ENCODE measurements at regions not wholly inside any gene's neighbourhood (a gene's known extent, or its start where the extent isn't known, plus 50 kb on each side); places are given as distances from the start of the nearest gene placed in this dataset.
"Not testable (repeated sequence)": the region's sequence is repeated elsewhere in the genome, so short reads cannot be mapped to it uniquely, and the experiment has no call there.

DNA sequence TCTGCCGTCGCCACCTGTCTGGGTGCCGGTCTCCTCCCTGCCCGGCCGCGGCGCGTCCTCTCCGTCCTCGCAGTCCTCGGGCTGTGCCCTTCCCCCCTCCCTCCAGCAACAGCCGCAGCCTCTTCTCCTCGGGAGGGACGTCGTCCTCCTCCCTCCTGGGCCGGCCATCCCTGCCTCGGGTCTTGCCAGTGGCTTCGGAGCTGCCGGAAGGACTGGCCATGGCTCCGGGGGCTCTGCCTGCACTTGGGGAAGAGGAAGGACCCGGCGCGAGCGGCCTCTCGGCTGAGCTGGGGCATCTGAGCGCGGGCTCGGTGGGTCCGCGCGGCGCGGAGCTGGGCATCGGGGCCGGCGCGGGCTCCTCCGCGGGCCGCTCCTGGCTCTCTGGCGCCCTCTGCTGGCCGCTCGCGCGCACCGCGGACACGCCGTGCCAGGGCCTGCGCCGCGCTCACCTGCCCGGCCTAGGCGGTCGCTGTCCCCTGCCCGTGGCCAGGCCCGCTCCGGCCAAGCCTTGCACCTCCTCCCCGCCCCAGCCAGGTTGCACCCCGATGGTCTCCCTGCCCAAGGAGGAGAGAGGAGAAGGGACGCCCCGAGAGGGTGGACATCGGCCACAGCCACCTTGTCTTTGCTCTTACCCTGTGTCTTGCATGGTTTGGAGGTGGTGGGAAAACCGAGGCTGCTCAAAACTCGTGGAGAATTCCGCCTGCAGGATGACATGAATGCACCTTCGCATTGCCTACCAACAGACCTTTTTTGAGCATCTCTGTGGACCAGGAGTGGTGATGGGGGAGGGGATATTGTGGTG lies 83.9 kb upstream of the FRG2C start:
- 5 to 50% methylated on average over 1 to 32 of the region's 67 CpGs for WGBS, 2 donors
- H3K9me3 ChIP-seq; H3K27ac ChIP-seq; intact Hi-C loops (cut with DNase I); DNase-seq; H3K36me3 ChIP-seq: not testable (repeated sequence)
- Histone ChIP-seq H3K27me3 (peaks cover 0 to 54% (median 0%) of the 10 kb centered on the region in 4 donors), H3K4me3 (peak overlapping the region; percentile 15 to 73 (median 50)), H3K4me1 (peaks cover 7 to 15% (median 8%) of the 10 kb centered on the region in 3 donors)
- TF ChIP-seq, protein P1, sequence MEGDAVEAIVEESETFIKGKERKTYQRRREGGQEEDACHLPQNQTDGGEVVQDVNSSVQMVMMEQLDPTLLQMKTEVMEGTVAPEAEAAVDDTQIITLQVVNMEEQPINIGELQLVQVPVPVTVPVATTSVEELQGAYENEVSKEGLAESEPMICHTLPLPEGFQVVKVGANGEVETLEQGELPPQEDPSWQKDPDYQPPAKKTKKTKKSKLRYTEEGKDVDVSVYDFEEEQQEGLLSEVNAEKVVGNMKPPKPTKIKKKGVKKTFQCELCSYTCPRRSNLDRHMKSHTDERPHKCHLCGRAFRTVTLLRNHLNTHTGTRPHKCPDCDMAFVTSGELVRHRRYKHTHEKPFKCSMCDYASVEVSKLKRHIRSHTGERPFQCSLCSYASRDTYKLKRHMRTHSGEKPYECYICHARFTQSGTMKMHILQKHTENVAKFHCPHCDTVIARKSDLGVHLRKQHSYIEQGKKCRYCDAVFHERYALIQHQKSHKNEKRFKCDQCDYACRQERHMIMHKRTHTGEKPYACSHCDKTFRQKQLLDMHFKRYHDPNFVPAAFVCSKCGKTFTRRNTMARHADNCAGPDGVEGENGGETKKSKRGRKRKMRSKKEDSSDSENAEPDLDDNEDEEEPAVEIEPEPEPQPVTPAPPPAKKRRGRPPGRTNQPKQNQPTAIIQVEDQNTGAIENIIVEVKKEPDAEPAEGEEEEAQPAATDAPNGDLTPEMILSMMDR (IDR thresholded peaks at IDR 0.05): peak; percentile 33 to 82 (median 68)

DNA sequence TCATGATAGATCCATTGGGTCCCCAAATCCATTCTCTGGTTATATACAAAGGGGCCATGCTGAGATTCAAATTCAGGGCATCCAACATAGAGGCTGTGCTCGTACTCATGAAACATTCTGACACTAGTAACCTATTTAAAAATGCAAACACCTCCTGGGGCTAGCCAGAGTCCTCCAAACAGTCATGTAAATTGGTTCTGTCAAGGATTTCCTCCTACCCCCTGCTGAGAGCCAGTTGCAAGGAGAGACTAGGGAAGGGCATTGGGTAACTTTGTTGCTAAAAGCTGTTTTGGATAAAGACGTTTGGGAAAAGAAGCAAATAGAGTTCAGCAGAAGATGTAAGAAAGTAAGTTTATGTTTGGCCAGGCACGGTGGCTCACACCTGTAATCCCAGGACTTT lies 81.6 kb upstream of the FRG2C start:
- H3K27ac ChIP-seq; intact Hi-C loops (cut with DNase I); DNase-seq; H3K36me3 ChIP-seq; H3K9me3 ChIP-seq; H3K4me3 ChIP-seq: not testable (repeated sequence)
- WGBS, 2 donors: 67 to 69% methylated on average over 2 to 3 of the region's 3 CpGs
- Histone ChIP-seq H3K4me1 (peaks cover 7 to 15% (median 8%) of the 10 kb centered on the region in 3 donors), H3K27me3 (peaks cover 0 to 54% (median 0%) of the 10 kb centered on the region in 4 donors)

- DNase-seq: not testable (repeated sequence)
- peaks cover 0 to 54% (median 0%) of the 10 kb centered on the region in 4 donors for H3K27me3 ChIP-seq
Measured at GRCh38 chr3:75583116-75583515, 81.0 kb upstream of the FRG2C start.

DNA sequence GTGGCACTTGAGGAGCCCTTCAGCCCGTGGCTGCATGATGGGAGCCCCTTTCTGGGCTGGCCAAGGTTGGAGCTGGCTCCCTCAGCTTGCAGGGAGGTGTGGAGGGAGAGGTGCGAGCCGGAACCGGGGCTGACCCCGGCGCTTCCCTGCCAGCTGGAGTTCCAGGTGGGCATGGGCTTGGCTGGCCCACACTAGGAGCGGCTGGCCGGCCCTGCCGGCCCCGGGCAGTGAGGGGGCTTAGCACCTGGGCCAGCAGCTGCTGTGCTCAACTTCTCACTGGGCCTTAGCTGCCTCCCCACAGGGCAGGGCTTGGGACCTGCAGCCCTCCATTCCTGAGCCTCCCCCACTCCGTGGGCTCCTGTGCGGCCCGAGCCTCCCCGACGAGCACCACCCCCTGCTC lies 76.4 kb upstream of the FRG2C start:
- DNase-seq; intact Hi-C loops (cut with DNase I); H3K9me3 ChIP-seq; H3K36me3 ChIP-seq; H3K4me1 ChIP-seq; H3K27ac ChIP-seq; H3K4me3 ChIP-seq: not testable (repeated sequence)
- 68% methylated on average over 5 of the region's 15 CpGs; no CpG with 5 or more reads in 1 of the 2 donors for WGBS, 2 donors
- H3K27me3 ChIP-seq: peaks cover 0 to 13% (median 0%) of the 10 kb centered on the region in 4 donors

More at GRCh38 chr3:75583116-75583515, 81.0 kb upstream of the FRG2C start:
- peaks cover 7 to 15% (median 8%) of the 10 kb centered on the region in 3 donors for H3K4me1 ChIP-seq
- 24 to 28% methylated on average over 10 of the region's 10 CpGs for WGBS, 2 donors
- intact Hi-C loops (cut with DNase I); H3K36me3 ChIP-seq; H3K9me3 ChIP-seq; H3K27ac ChIP-seq; H3K4me3 ChIP-seq: not testable (repeated sequence)

GRCh38 chr3:75590382-75590781 lies 73.7 kb upstream of the FRG2C start:
- H3K4me1 ChIP-seq; H3K9me3 ChIP-seq; DNase-seq; H3K27ac ChIP-seq; H3K27me3 ChIP-seq; H3K4me3 ChIP-seq; H3K36me3 ChIP-seq; intact Hi-C loops (cut with DNase I): not testable (repeated sequence)
- 68% methylated on average over 8 of the region's 16 CpGs; no CpG with 5 or more reads in 1 of the 2 donors for WGBS, 2 donors

DNA sequence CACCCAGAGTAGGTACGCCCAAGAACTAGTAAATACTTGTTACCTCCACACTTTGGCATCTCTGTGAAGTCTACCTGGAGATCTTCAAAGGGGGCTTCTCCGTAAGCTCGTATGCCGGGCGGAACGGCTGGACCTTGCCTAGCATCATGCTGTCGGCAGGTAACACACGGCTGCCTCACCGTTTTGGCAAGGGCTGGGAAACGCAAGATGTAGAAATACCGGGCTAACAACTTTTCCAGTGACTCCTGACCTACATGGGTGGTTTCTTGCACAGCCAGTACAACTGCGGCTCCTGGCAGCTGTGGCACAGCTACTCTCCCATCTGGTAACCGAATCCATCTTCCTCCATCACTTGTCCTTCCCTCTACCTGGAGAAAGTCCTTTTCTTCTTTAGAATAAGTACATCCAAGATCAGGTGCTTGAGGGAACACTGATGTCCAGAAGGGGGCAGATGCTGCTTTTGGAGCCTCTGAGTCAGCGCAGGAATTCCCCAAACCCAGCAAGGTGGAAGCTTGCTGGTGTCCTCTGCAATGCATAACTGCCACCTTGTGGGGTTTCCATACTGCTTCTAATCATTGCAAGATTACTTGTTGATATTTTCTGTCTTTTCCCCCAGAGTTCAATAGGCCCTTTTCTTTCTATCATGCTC lies 59.7 kb upstream of the FRG2C start:
- DNase-seq; H3K4me1 ChIP-seq; H3K4me3 ChIP-seq; intact Hi-C loops (cut with DNase I); H3K27me3 ChIP-seq; H3K9me3 ChIP-seq; H3K36me3 ChIP-seq; H3K27ac ChIP-seq: not testable (repeated sequence)
- 44 to 54% methylated on average over 5 to 14 of the region's 14 CpGs for WGBS, 2 donors
- TF ChIP-seq, protein P1 (IDR thresholded peaks at IDR 0.05): peak in 1 of 6 experiments; percentile 34

- DNase-seq; H3K9me3 ChIP-seq; H3K36me3 ChIP-seq; H3K4me1 ChIP-seq; H3K4me3 ChIP-seq; intact Hi-C loops (cut with DNase I); H3K27ac ChIP-seq: not testable (repeated sequence)
- H3K27me3 ChIP-seq: peaks cover 0 to 25% (median 0%) of the 10 kb centered on the region in 4 donors
- 77 to 83% methylated on average over 9 of the region's 9 CpGs for WGBS, 2 donors
Measured at GRCh38 chr3:75607996-75608395, 56.1 kb upstream of the FRG2C start.

- H3K4me3 ChIP-seq; H3K9me3 ChIP-seq; DNase-seq; H3K36me3 ChIP-seq; H3K4me1 ChIP-seq; intact Hi-C loops (cut with DNase I); H3K27ac ChIP-seq: not testable (repeated sequence)
- peaks cover 0 to 25% (median 0%) of the 10 kb centered on the region in 4 donors for H3K27me3 ChIP-seq
- WGBS, 2 donors: no CpG with 5 or more reads among the region's 26 CpGs
Measured at GRCh38 chr3:75609598-75609997, 54.5 kb upstream of the FRG2C start.

Measured in esophagus squamous epithelium (tissue), 5 donors.